IMR-90 (cell line): ENCODE measurements at regions not wholly inside any gene's neighbourhood (a gene's known extent, or its start where the extent isn't known, plus 50 kb on each side); places are given as distances from the start of the nearest gene placed in this dataset.

Experiments
- ATAC-seq: fragments of 200-7000 bp; cut with Tn5 transposase; 2 replicates; pipeline ENCODE4 v1.9.1; 2020; ENCODE audit warnings: low read depth, mild to moderate bottlenecking, moderate library complexity
- BruUV-seq: library from RNA; stranded (reverse); fragments of 400-500 nt; replicated peaks from 2 replicates; lab custom pipeline; 2021; lab: Mats Ljungman, UMichigan
- CTCF ChIA-PET: fragments of 300-600 bp; formaldehyde crosslinking; extraction: SDS; loops from one replicate; lab custom pipeline; 2021; ENCODE audit warnings: antibody characterized with exemption; lab: Yijun Ruan, JAX
- POLR2A ChIA-PET: fragments of 300-600 bp; sonication (Branson Sonifier 250); formaldehyde crosslinking; loops from one replicate; lab custom pipeline; 2022; ENCODE audit warnings: antibody characterized with exemption; ENCODE audit not compliant: unreplicated experiment; lab: Charles Lee
- DNase-seq: peaks from one replicate; pipeline ENCODE4 v3.0.0; 2013
- H2AFZ ChIP-seq: replicated peaks from 2 replicates; pipeline ENCODE3; 2013; ENCODE audit warnings: low read length, mild to moderate bottlenecking; ENCODE audit not compliant: poor library complexity
- H2AK5ac ChIP-seq: 2 replicates; pipeline ENCODE4 v1.6.1; 2013; ENCODE audit warnings: low read depth, low read length, inconsistent platforms
- H2AK9ac ChIP-seq: replicated peaks from 2 replicates; pipeline ENCODE3; 2013; ENCODE audit warnings: mild to moderate bottlenecking, low read depth, low read length, moderate library complexity; ENCODE audit not compliant: poor library complexity
- H2BK120ac ChIP-seq: 2 replicates; pipeline ENCODE4 v1.6.1; 2013; ENCODE audit warnings: low read depth, low read length, inconsistent platforms
- H2BK15ac ChIP-seq: 3 replicates; pipeline ENCODE4 v1.6.1; 2013; ENCODE audit warnings: low read depth, low read length, inconsistent platforms
- H2BK20ac ChIP-seq: 2 replicates; pipeline ENCODE4 v1.6.1; 2013; ENCODE audit warnings: low read depth, mild to moderate bottlenecking, inconsistent platforms, low read length, moderate library complexity
- H2BK5ac ChIP-seq: 2 replicates; pipeline ENCODE4 v1.6.1; 2013; ENCODE audit warnings: mild to moderate bottlenecking, low read depth, low read length, inconsistent platforms; ENCODE audit not compliant: poor library complexity, severe bottlenecking
- H3K14ac ChIP-seq: replicated peaks from 2 replicates; pipeline ENCODE4 v1.6.1; 2013; ENCODE audit warnings: low read depth, low read length, inconsistent platforms
- H3K18ac ChIP-seq: 2 replicates; pipeline ENCODE4 v1.6.1; 2013; ENCODE audit warnings: low read depth, low read length, control low read depth
- H3K23ac ChIP-seq: 2 replicates; pipeline ENCODE4 v1.6.1; 2013; ENCODE audit warnings: low read depth, low read length, inconsistent platforms
- H3K27ac ChIP-seq: 2 replicates; pipeline ENCODE4 v1.5.1; 2013; ENCODE audit warnings: mild to moderate bottlenecking, control low read depth, low read length; ENCODE audit not compliant: insufficient read depth
- H3K27me3 ChIP-seq: 2 replicates; pipeline ENCODE4 v1.6.1; 2013; ENCODE audit warnings: low read length; ENCODE audit not compliant: control insufficient read depth, insufficient read depth
- H3K36me3 ChIP-seq: 2 replicates; pipeline ENCODE4 v1.6.1; 2013; ENCODE audit warnings: low read length, mixed read lengths; ENCODE audit not compliant: control insufficient read depth, insufficient read depth
- H3K4ac ChIP-seq: 2 replicates; pipeline ENCODE4 v1.6.1; 2013; ENCODE audit warnings: low read depth, low read length, inconsistent platforms
- H3K4me1 ChIP-seq: 2 replicates; pipeline ENCODE4 v1.6.1; 2013; ENCODE audit warnings: low read length, mixed read lengths; ENCODE audit not compliant: control insufficient read depth, insufficient read depth
- H3K4me2 ChIP-seq: 2 replicates; pipeline ENCODE4 v1.6.1; 2013; ENCODE audit warnings: low read depth, mild to moderate bottlenecking, control low read depth, low read length, moderate library complexity
- H3K4me3 ChIP-seq: 2 replicates; pipeline ENCODE4 v1.5.1; 2013; ENCODE audit warnings: low read depth, mild to moderate bottlenecking, control low read depth, low read length, moderate library complexity; ENCODE audit not compliant: insufficient read depth
- H3K56ac ChIP-seq: 2 replicates; pipeline ENCODE4 v1.6.1; 2013; ENCODE audit warnings: low read length, inconsistent platforms; ENCODE audit not compliant: insufficient read depth; ENCODE audit errors: extremely low read depth
- H3K79me1 ChIP-seq, 2 experiments: 2 replicates each; pipeline ENCODE4 v1.6.1; 2013; ENCODE audit warnings: low read length in 2 of 2, inconsistent platforms in 1 of 2, low read depth in 1 of 2
- H3K9ac ChIP-seq: 2 replicates; pipeline ENCODE4 v1.6.1; 2013; ENCODE audit warnings: low read depth, low read length, control low read depth
- H3K9me1 ChIP-seq: 2 replicates; pipeline ENCODE4 v1.6.1; 2013; ENCODE audit warnings: low read length, inconsistent platforms; ENCODE audit not compliant: insufficient read depth
- H3K9me3 ChIP-seq: 2 replicates; pipeline ENCODE4 v1.6.1; 2013; ENCODE audit warnings: low read length; ENCODE audit not compliant: control insufficient read depth, insufficient read depth
- H4K20me1 ChIP-seq: 2 replicates; pipeline ENCODE4 v1.6.1; 2013; ENCODE audit warnings: low read length, inconsistent platforms; ENCODE audit not compliant: insufficient read depth
- H4K5ac ChIP-seq: 2 replicates; pipeline ENCODE4 v1.6.1; 2013; ENCODE audit warnings: mild to moderate bottlenecking, low read depth, low read length, control low read depth
- H4K8ac ChIP-seq, 2 experiments: 2 replicates each; pipeline ENCODE4 v1.6.1; 2013; ENCODE audit warnings: low read depth in 2 of 2, low read length in 2 of 2, control low read depth in 1 of 2, inconsistent platforms in 1 of 2
- H4K91ac ChIP-seq: 2 replicates; pipeline ENCODE4 v1.6.1; 2013; ENCODE audit warnings: low read depth, low read length, inconsistent platforms; ENCODE audit not compliant: insufficient read depth
- BHLHE40 ChIP-seq: fragments of 150-350 bp; IDR thresholded peaks from 2 replicates; pipeline ENCODE4 v1.6.1; 2016; ENCODE audit warnings: mild to moderate bottlenecking, low read depth, low read length
- ELK1 ChIP-seq: fragments of 150-350 bp; IDR thresholded peaks from 2 replicates; pipeline ENCODE4 v1.6.1; 2016; ENCODE audit warnings: low read depth, mild to moderate bottlenecking, low read length, moderate library complexity, borderline replicate concordance
- FOS ChIP-seq: fragments of 150-350 bp; IDR thresholded peaks from 2 replicates; pipeline ENCODE4 v1.6.1; 2016; ENCODE audit warnings: low read depth, low read length
- MAFK ChIP-seq: IDR thresholded peaks from 2 replicates; pipeline ENCODE4 v1.6.1; 2012; ENCODE audit warnings: low read depth, low read length, improper control_type of control experiment
- MAZ ChIP-seq: IDR thresholded peaks from 2 replicates; pipeline ENCODE4 v1.6.1; 2012; ENCODE audit warnings: low read depth, mild to moderate bottlenecking, low read length, improper control_type of control experiment, moderate library complexity, borderline replicate concordance
- MXI1 ChIP-seq: IDR thresholded peaks from 2 replicates; pipeline ENCODE4 v1.6.1; 2012; ENCODE audit warnings: low read depth, mild to moderate bottlenecking, low read length, moderate library complexity, borderline replicate concordance
- NFE2L2 ChIP-seq: fragments of 150-350 bp; IDR thresholded peaks from 2 replicates; pipeline ENCODE4 v1.6.1; 2016; ENCODE audit warnings: low read depth, mild to moderate bottlenecking, low read length
- POLR2A ChIP-seq: IDR thresholded peaks from 2 replicates; pipeline ENCODE4 v1.6.1; 2012; ENCODE audit warnings: mild to moderate bottlenecking, low read depth, low read length
- RAD21 ChIP-seq: IDR thresholded peaks from 2 replicates; pipeline ENCODE4 v1.6.1; 2012; ENCODE audit warnings: low read length, improper control_type of control experiment
- RCOR1 ChIP-seq: IDR thresholded peaks from 2 replicates; pipeline ENCODE4 v1.6.1; 2012; ENCODE audit warnings: mild to moderate bottlenecking, low read length, improper control_type of control experiment; ENCODE audit not compliant: insufficient replicate concordance
- RFX5 ChIP-seq: IDR thresholded peaks from 2 replicates; pipeline ENCODE4 v1.8.0; 2012; ENCODE audit warnings: low read depth, mild to moderate bottlenecking, low read length, moderate library complexity
- SMC3 ChIP-seq: fragments of 150-350 bp; IDR thresholded peaks from 2 replicates; pipeline ENCODE4 v1.6.1; 2016; ENCODE audit warnings: low read depth, mild to moderate bottlenecking, antibody characterized with exemption, low read length, moderate library complexity
- USF2 ChIP-seq: fragments of 150-350 bp; IDR thresholded peaks from 2 replicates; pipeline ENCODE4 v1.6.1; 2017; ENCODE audit warnings: mild to moderate bottlenecking, antibody characterized with exemption, low read length, low read depth
- WGBS, 2 experiments: methylation state at CpG; one replicate each; pipeline versions ENCODE4 v1.1.5 to v1.1.7; 2013; ENCODE audit warnings: missing lambda C conversion rate in 2 of 2; ENCODE audit not compliant: insufficient read length in 1 of 2; ENCODE audit errors: extremely low coverage in 2 of 2; 5-methylcytosine and 5-hydroxymethylcytosine counted together
- dilution Hi-C: fragments of 300-500 bp; cut with HindIII; formaldehyde crosslinking; loops from one replicate; pipeline ENCODE4 v1.14.3; 2018; ENCODE audit warnings: low sequenced_read_pairs; ENCODE audit not compliant: unreplicated experiment
- in situ Hi-C: fragments of 300-500 bp; cut with MboI; formaldehyde crosslinking; loops from 3 replicates; pipeline ENCODE4 v1.14.3; 2019; ENCODE audit warnings: low sequenced_read_pairs, inconsistent platforms, mixed read lengths
- intact Hi-C: fragments of 100-400 bp; cut with micrococcal nuclease; formaldehyde crosslinking; loops from 2 replicates; pipeline ENCODE4 v1.10.0; 2022
- TF ChIP-seq, protein P1 (sequence below): conservative IDR thresholded peaks from 2 replicates; pipeline ENCODE4 v1.5.1; 2012; ENCODE audit warnings: mild to moderate bottlenecking, low read depth, low read length, improper control_type of control experiment

- H3K36me3 ChIP-seq = no peaks in the 10 kb centered on the region
- H2BK120ac ChIP-seq = no peak overlapping the region
- H3K4me1 ChIP-seq = peaks cover 14% of the 10 kb centered on the region
- no peaks in the 10 kb centered on the region for H3K79me1 ChIP-seq
- peak overlapping the region; percentile 82 for H2AFZ ChIP-seq
- H4K20me1 ChIP-seq = no peaks in the 10 kb centered on the region
- no peak overlapping the region; the same call in 1 of the 2 replicates for H4K91ac ChIP-seq
- H3K9me3 ChIP-seq = no peaks in the 10 kb centered on the region
- no peak overlapping the region for H3K23ac ChIP-seq
- intact Hi-C loops (no loop called here), dilution Hi-C loops (no loop called here), in situ Hi-C loops (no loop called here)
- no peak overlapping the region for H2AK5ac ChIP-seq
- ChIA-PET CTCF (interaction anchor here (0.5 kb wide), 1 partner anchor 74 kb away, joined by 3 read pairs; no protein-coding TSS in a partner anchor), POLR2A (no interaction called here)
- peak overlapping the region; percentile 49 for H2AK9ac ChIP-seq
- H3K56ac ChIP-seq = no peak overlapping the region
- H4K8ac ChIP-seq = peak overlapping the region in 1 of 2 experiments; percentile 56; a peak in 1 of 4 replicates
- H3K27ac ChIP-seq = no peak overlapping the region
- no peak overlapping the region for H3K14ac ChIP-seq
- H4K5ac ChIP-seq = no peak overlapping the region; the same call in 1 of the 2 replicates
- H3K4ac ChIP-seq = no peak overlapping the region; the same call in 1 of the 2 replicates
- peak; percentile 72 for DNase-seq
- H3K4me2 ChIP-seq = no peak overlapping the region; the same call in 1 of the 2 replicates
- peak; percentile 78 for ATAC-seq
- WGBS, 2 experiments = no CpG with 5 or more reads among the region's 16 CpGs
- no peak overlapping the region for H3K18ac ChIP-seq
- no peak overlapping the region for H2BK15ac ChIP-seq
- BruUV-seq = no TSS peak
- H3K4me3 ChIP-seq = no peak overlapping the region
- no peak overlapping the region for H2BK20ac ChIP-seq
- H3K9me1 ChIP-seq = no peaks in the 10 kb centered on the region; the same call in 1 of the 2 replicates
- no peak overlapping the region for H3K9ac ChIP-seq
- H2BK5ac ChIP-seq = no peak overlapping the region
- peaks cover 9% of the 10 kb centered on the region for H3K27me3 ChIP-seq
- TF ChIP-seq MXI1 (no peak), MAFK (no peak), RCOR1 (no peak), FOS (peak; percentile 55; the same call in 1 of the 2 replicates), MAZ (peak; percentile 31; the same call in 1 of the 2 replicates), RAD21 (no peak), POLR2A (no peak), NFE2L2 (no peak), SMC3 (no peak), BHLHE40 (no peak), USF2 (no peak), ELK1 (no peak), RFX5 (no peak)
- TF ChIP-seq, protein P1, sequence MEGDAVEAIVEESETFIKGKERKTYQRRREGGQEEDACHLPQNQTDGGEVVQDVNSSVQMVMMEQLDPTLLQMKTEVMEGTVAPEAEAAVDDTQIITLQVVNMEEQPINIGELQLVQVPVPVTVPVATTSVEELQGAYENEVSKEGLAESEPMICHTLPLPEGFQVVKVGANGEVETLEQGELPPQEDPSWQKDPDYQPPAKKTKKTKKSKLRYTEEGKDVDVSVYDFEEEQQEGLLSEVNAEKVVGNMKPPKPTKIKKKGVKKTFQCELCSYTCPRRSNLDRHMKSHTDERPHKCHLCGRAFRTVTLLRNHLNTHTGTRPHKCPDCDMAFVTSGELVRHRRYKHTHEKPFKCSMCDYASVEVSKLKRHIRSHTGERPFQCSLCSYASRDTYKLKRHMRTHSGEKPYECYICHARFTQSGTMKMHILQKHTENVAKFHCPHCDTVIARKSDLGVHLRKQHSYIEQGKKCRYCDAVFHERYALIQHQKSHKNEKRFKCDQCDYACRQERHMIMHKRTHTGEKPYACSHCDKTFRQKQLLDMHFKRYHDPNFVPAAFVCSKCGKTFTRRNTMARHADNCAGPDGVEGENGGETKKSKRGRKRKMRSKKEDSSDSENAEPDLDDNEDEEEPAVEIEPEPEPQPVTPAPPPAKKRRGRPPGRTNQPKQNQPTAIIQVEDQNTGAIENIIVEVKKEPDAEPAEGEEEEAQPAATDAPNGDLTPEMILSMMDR = no peak
Measured at GRCh38 chr17:77829843-77830799, 128.4 kb upstream of the TNRC6C start.
